CD8-positive, alpha-beta memory T cell (primary cell): ENCODE measurements at regions not wholly inside any gene's neighbourhood (a gene's known extent, or its start where the extent isn't known, plus 50 kb on each side); places are given as distances from the start of the nearest gene placed in this dataset.

Experiments used
- CTCF ChIA-PET: fragments of 350-600 bp; sonication (Branson Sonifier 250); formaldehyde crosslinking; loops from one replicate; lab custom pipeline; 2021; ENCODE audit warnings: antibody characterized with exemption; lab: Charles Lee
- POLR2A ChIA-PET: fragments of 350-600 bp; sonication (Branson Sonifier 250); formaldehyde crosslinking; loops from one replicate; lab custom pipeline; 2021; ENCODE audit warnings: antibody characterized with exemption; lab: Charles Lee
- DNase-seq, 5 donors: peaks; one replicate each; pipeline versions ENCODE4 v3.0.0 to v3.0.0-alpha.2; 2020 to 2022; ENCODE audit warnings: mixed read lengths in 1 of 5
- H3K27ac ChIP-seq: one replicate; pipeline ENCODE4 v1.7.0; 2013; ENCODE audit warnings: low read depth, mild to moderate bottlenecking, low read length, moderate library complexity
- H3K27me3 ChIP-seq: 2 replicates; pipeline ENCODE4 v1.7.0; 2013; ENCODE audit warnings: low read length, mild to moderate bottlenecking; ENCODE audit not compliant: insufficient read depth, poor library complexity, severe bottlenecking
- H3K36me3 ChIP-seq: 2 replicates; pipeline ENCODE4 v1.7.0; 2013; ENCODE audit warnings: mild to moderate bottlenecking, low read length, moderate library complexity; ENCODE audit not compliant: insufficient read depth
- H3K4me1 ChIP-seq: 2 replicates; pipeline ENCODE4 v1.7.0; 2013; ENCODE audit warnings: mild to moderate bottlenecking, low read length, moderate library complexity; ENCODE audit not compliant: insufficient read depth
- H3K4me3 ChIP-seq: 2 replicates; pipeline ENCODE4 v1.7.0; 2013; ENCODE audit warnings: mild to moderate bottlenecking, low read length
- H3K9me3 ChIP-seq: 2 replicates; pipeline ENCODE4 v1.7.0; 2013; ENCODE audit warnings: mild to moderate bottlenecking, low read length
- H3K27ac Mint-ChIP-seq, 8 donors: one replicate each; pipeline ENCODE4 v1.8.0; 2020 to 2021; ENCODE audit warnings: mixed read lengths in 8 of 8, mild to moderate bottlenecking in 6 of 8, inconsistent platforms in 3 of 8, moderate library complexity in 3 of 8
- H3K27me3 Mint-ChIP-seq, 2 donors: one replicate each; pipeline ENCODE4 v1.8.0; 2020 to 2021; ENCODE audit warnings: mixed read lengths in 2 of 2, mild to moderate bottlenecking in 1 of 2, moderate library complexity in 1 of 2
- H3K36me3 Mint-ChIP-seq, 3 donors: one replicate each; pipeline ENCODE4 v1.8.0; 2020 to 2021; ENCODE audit warnings: mixed read lengths in 3 of 3, inconsistent platforms in 1 of 3, mild to moderate bottlenecking in 1 of 3
- H3K4me1 Mint-ChIP-seq, 3 donors: one replicate each; pipeline ENCODE4 v1.8.0; 2020 to 2021; ENCODE audit warnings: mixed read lengths in 3 of 3, inconsistent platforms in 1 of 3, mild to moderate bottlenecking in 1 of 3
- H3K4me3 Mint-ChIP-seq, 7 donors: one replicate each; pipeline ENCODE4 v1.8.0; 2020 to 2021; ENCODE audit warnings: mixed read lengths in 7 of 7, mild to moderate bottlenecking in 6 of 7, moderate library complexity in 4 of 7, inconsistent platforms in 2 of 7
- H3K9me3 Mint-ChIP-seq, 5 donors: one replicate each; pipeline ENCODE4 v1.8.0; 2020 to 2022; ENCODE audit warnings: mixed read lengths in 5 of 5, mild to moderate bottlenecking in 3 of 5, moderate library complexity in 2 of 5, inconsistent platforms in 1 of 5

GRCh38 chr12:131613186-131613585 lies 97.7 kb upstream of the SFSWAP start:
- H3K36me3 Mint-ChIP-seq, result no peaks in the 10 kb centered on the region
- no peak overlapping the region for H3K4me3 Mint-ChIP-seq
- no peaks in the 10 kb centered on the region for H3K9me3 ChIP-seq
- ChIA-PET CTCF (no interaction called here), POLR2A (no interaction called here)
- H3K27me3 ChIP-seq, result no peaks in the 10 kb centered on the region
- no peak overlapping the region for H3K4me3 ChIP-seq
- H3K36me3 ChIP-seq, result no peaks in the 10 kb centered on the region
- peaks cover 14% of the 10 kb centered on the region for H3K4me1 ChIP-seq
- peaks cover 15 to 16% (median 16%) of the 10 kb centered on the region in 3 donors for H3K4me1 Mint-ChIP-seq
- no peak overlapping the region for H3K27ac Mint-ChIP-seq
- H3K27me3 Mint-ChIP-seq, result peaks cover 1 to 13% of the 10 kb centered on the region in 2 donors
- no peaks in the 10 kb centered on the region for H3K9me3 Mint-ChIP-seq
- H3K27ac ChIP-seq, result no peak overlapping the region
- DNase-seq, result no peak

GRCh38 chr12:131613678-131614077 lies 97.2 kb upstream of the SFSWAP start:
- Mint-ChIP-seq H3K4me1 (peaks cover 10 to 11% (median 11%) of the 10 kb centered on the region in 3 donors), H3K27me3 (peaks cover 1 to 14% of the 10 kb centered on the region in 2 donors), H3K36me3 (no peaks in the 10 kb centered on the region), H3K4me3 (no peak overlapping the region), H3K9me3 (no peaks in the 10 kb centered on the region), H3K27ac (no peak overlapping the region)
- peaks cover 9% of the 10 kb centered on the region for H3K4me1 ChIP-seq
- ChIA-PET CTCF (no interaction called here), POLR2A (no interaction called here)
- no peak overlapping the region for H3K4me3 ChIP-seq
- H3K27me3 ChIP-seq, result no peaks in the 10 kb centered on the region
- no peak overlapping the region for H3K27ac ChIP-seq
- H3K9me3 ChIP-seq, result no peaks in the 10 kb centered on the region
- H3K36me3 ChIP-seq, result no peaks in the 10 kb centered on the region
- DNase-seq, result no peak

GRCh38 chr12:131615326-131616042 lies 95.4 kb upstream of the SFSWAP start:
- CTCF ChIA-PET, result no interaction called here

GRCh38 chr12:131616043-131616700 lies 94.7 kb upstream of the SFSWAP start:
- no peaks in the 10 kb centered on the region for H3K36me3 ChIP-seq
- no peaks in the 10 kb centered on the region for H3K9me3 Mint-ChIP-seq
- CTCF ChIA-PET, result no interaction called here
- H3K4me1 ChIP-seq, result no peaks in the 10 kb centered on the region
- peak overlapping the region in 1 of 8 donors; percentile 34 for H3K27ac Mint-ChIP-seq
- no peaks in the 10 kb centered on the region for H3K9me3 ChIP-seq
- H3K27me3 ChIP-seq, result no peaks in the 10 kb centered on the region
- H3K27me3 Mint-ChIP-seq, result peaks cover 6 to 23% of the 10 kb centered on the region in 2 donors
- no peak overlapping the region for H3K27ac ChIP-seq
- no peak overlapping the region for H3K4me3 Mint-ChIP-seq
- no peaks in the 10 kb centered on the region for H3K36me3 Mint-ChIP-seq
- POLR2A ChIA-PET, result no interaction called here
- DNase-seq, result no peak
- H3K4me3 ChIP-seq, result no peak overlapping the region
- no peaks in the 10 kb centered on the region for H3K4me1 Mint-ChIP-seq

More at GRCh38 chr12:131615326-131616042, 95.4 kb upstream of the SFSWAP start:
- Histone ChIP-seq H3K4me1 (no peaks in the 10 kb centered on the region), H3K9me3 (no peaks in the 10 kb centered on the region), H3K27ac (no peak overlapping the region), H3K4me3 (no peak overlapping the region), H3K27me3 (no peaks in the 10 kb centered on the region), H3K36me3 (no peaks in the 10 kb centered on the region)
- POLR2A ChIA-PET, result no interaction called here
- peaks cover 5 to 23% of the 10 kb centered on the region in 2 donors for H3K27me3 Mint-ChIP-seq
- DNase-seq, result no peak
- H3K27ac Mint-ChIP-seq, result peak overlapping the region in 2 of 8 donors; percentile 34 to 47
- no peak overlapping the region for H3K4me3 Mint-ChIP-seq
- no peaks in the 10 kb centered on the region for H3K4me1 Mint-ChIP-seq
- H3K36me3 Mint-ChIP-seq, result no peaks in the 10 kb centered on the region
- no peaks in the 10 kb centered on the region for H3K9me3 Mint-ChIP-seq

GRCh38 chr12:131616738-131617137 lies 94.2 kb upstream of the SFSWAP start:
- no peaks in the 10 kb centered on the region for H3K4me1 ChIP-seq
- no peak overlapping the region for H3K27ac ChIP-seq
- peaks cover 6 to 23% of the 10 kb centered on the region in 2 donors for H3K27me3 Mint-ChIP-seq
- H3K36me3 Mint-ChIP-seq, result no peaks in the 10 kb centered on the region
- H3K27me3 ChIP-seq, result no peaks in the 10 kb centered on the region
- no peak for DNase-seq
- no peak overlapping the region for H3K27ac Mint-ChIP-seq
- no peaks in the 10 kb centered on the region for H3K36me3 ChIP-seq
- no peaks in the 10 kb centered on the region for H3K4me1 Mint-ChIP-seq
- ChIA-PET POLR2A (no interaction called here), CTCF (no interaction called here)
- no peaks in the 10 kb centered on the region for H3K9me3 Mint-ChIP-seq
- H3K4me3 ChIP-seq, result no peak overlapping the region
- H3K9me3 ChIP-seq, result no peaks in the 10 kb centered on the region
- H3K4me3 Mint-ChIP-seq, result no peak overlapping the region

GRCh38 chr12:131617179-131617578 lies 93.7 kb upstream of the SFSWAP start:
- Histone ChIP-seq H3K4me1 (no peaks in the 10 kb centered on the region), H3K27ac (no peak overlapping the region), H3K4me3 (no peak overlapping the region), H3K9me3 (no peaks in the 10 kb centered on the region), H3K36me3 (no peaks in the 10 kb centered on the region), H3K27me3 (no peaks in the 10 kb centered on the region)
- Mint-ChIP-seq H3K27ac (no peak overlapping the region), H3K27me3 (peaks cover 6 to 23% of the 10 kb centered on the region in 2 donors), H3K9me3 (peaks cover 0 to 2% (median 0%) of the 10 kb centered on the region in 5 donors), H3K36me3 (no peaks in the 10 kb centered on the region), H3K4me1 (no peaks in the 10 kb centered on the region), H3K4me3 (no peak overlapping the region)
- no peak for DNase-seq
- ChIA-PET CTCF (no interaction called here), POLR2A (no interaction called here)

- Mint-ChIP-seq H3K36me3 (no peaks in the 10 kb centered on the region), H3K9me3 (peaks cover 0 to 2% (median 0%) of the 10 kb centered on the region in 5 donors), H3K4me3 (no peak overlapping the region), H3K4me1 (no peaks in the 10 kb centered on the region), H3K27ac (no peak overlapping the region), H3K27me3 (peaks cover 6 to 23% of the 10 kb centered on the region in 2 donors)
- no peak overlapping the region for H3K27ac ChIP-seq
- no peaks in the 10 kb centered on the region for H3K9me3 ChIP-seq
- H3K4me1 ChIP-seq, result no peaks in the 10 kb centered on the region
- DNase-seq, result no peak
- CTCF ChIA-PET, result no interaction called here
- H3K4me3 ChIP-seq, result no peak overlapping the region
- POLR2A ChIA-PET, result no interaction called here
- H3K27me3 ChIP-seq, result no peaks in the 10 kb centered on the region
- H3K36me3 ChIP-seq, result no peaks in the 10 kb centered on the region
These were observed 93.1 kb upstream of the SFSWAP start for GRCh38 chr12:131617596-131618302.

GRCh38 chr12:131618303-131618658 lies 92.6 kb upstream of the SFSWAP start:
- Histone ChIP-seq H3K4me1 (no peaks in the 10 kb centered on the region), H3K27me3 (no peaks in the 10 kb centered on the region), H3K36me3 (no peaks in the 10 kb centered on the region), H3K9me3 (no peaks in the 10 kb centered on the region), H3K27ac (no peak overlapping the region), H3K4me3 (no peak overlapping the region)
- Mint-ChIP-seq H3K9me3 (peaks cover 0 to 2% (median 0%) of the 10 kb centered on the region in 5 donors), H3K27me3 (peaks cover 6 to 23% of the 10 kb centered on the region in 2 donors), H3K36me3 (no peaks in the 10 kb centered on the region), H3K27ac (no peak overlapping the region), H3K4me1 (no peaks in the 10 kb centered on the region), H3K4me3 (no peak overlapping the region)
- no peak for DNase-seq
- POLR2A ChIA-PET, result no interaction called here
- CTCF ChIA-PET, result no interaction called here
